ENCODE measurements at regions not wholly inside any gene's neighbourhood (a gene's known extent, or its start where the extent isn't known, plus 50 kb on each side); places are given as distances from the start of the nearest gene placed in this dataset.

GRCh38 chr12:43029971-43030370, 440.4 kb upstream of the PRICKLE1 start:
- intact Hi-C loops (cut with micrococcal nuclease) = no loop called here
- no peaks in the 10 kb centered on the region for H3K4me1 ChIP-seq (ENCODE audit: control insufficient read depth in 1 of 2, insufficient read depth in 2 of 2, low read length in 2 of 2)
- no peaks in the 10 kb centered on the region for H3K27me3 ChIP-seq (ENCODE audit: control insufficient read depth in 2 of 2, insufficient read depth in 2 of 2, low read length in 2 of 2)
- Mint-ChIP-seq H3K27ac (no peak overlapping the region), H3K9me3 (peaks cover 3 to 19% (median 10%) of the 10 kb centered on the region in 7 donors), H3K4me1 (no peaks in the 10 kb centered on the region), H3K27me3 (ENCODE audit: low read depth in 3 of 3) (peaks cover 0 to 1% (median 0%) of the 10 kb centered on the region in 3 donors), H3K36me3 (no peaks in the 10 kb centered on the region), H3K4me3 (no peak overlapping the region)
- no peaks in the 10 kb centered on the region for H3K79me2 ChIP-seq (ENCODE audit: insufficient read depth, low read length)
- H4K20me1 ChIP-seq (ENCODE audit: insufficient read depth, low read length) = no peaks in the 10 kb centered on the region
- TF ChIP-seq CTCF (IDR thresholded peaks at IDR 0.05) = no peak
- no peak overlapping the region for H3K4me2 ChIP-seq (replicated peaks; ENCODE audit: extremely low read depth, low read length, poor library complexity, severe bottlenecking)
- no peak for DNase-seq
- H3K27ac ChIP-seq (ENCODE audit: low read depth in 1 of 2, low read length in 2 of 2) = no peak overlapping the region
- H2AFZ ChIP-seq (ENCODE audit: insufficient read depth, low read depth, low read length, poor library complexity, severe bottlenecking) = no peak overlapping the region
- no CpG with 5 or more reads among the region's 2 CpGs for WGBS (ENCODE audit: insufficient coverage)
- H3K4me3 ChIP-seq (replicated peaks in 1 of 3; ENCODE audit: low read depth in 2 of 3, low read length in 3 of 3) = no peak overlapping the region
- no peaks in the 10 kb centered on the region for H3K36me3 ChIP-seq (replicated peaks in 1 of 2; ENCODE audit: control insufficient read depth in 1 of 2, insufficient read depth in 2 of 2, low read length in 2 of 2)
- peaks cover 11 to 13% of the 10 kb centered on the region in 2 donors for H3K9me3 ChIP-seq (replicated peaks in 1 of 2; ENCODE audit: control insufficient read depth in 1 of 2, insufficient read depth in 1 of 2, low read length in 2 of 2)
- no peak overlapping the region for H3K9ac ChIP-seq (ENCODE audit: insufficient read depth, low read length, poor library complexity, severe bottlenecking)

- Mint-ChIP-seq H3K27ac (no peak overlapping the region), H3K36me3 (no peaks in the 10 kb centered on the region), H3K4me1 (no peaks in the 10 kb centered on the region), H3K27me3 (ENCODE audit: low read depth in 3 of 3) (no peaks in the 10 kb centered on the region), H3K4me3 (no peak overlapping the region), H3K9me3 (peaks cover 4 to 11% (median 6%) of the 10 kb centered on the region in 7 donors)
- WGBS (ENCODE audit: insufficient coverage) = 51% methylated on average over 2 of the region's 3 CpGs
- Histone ChIP-seq H3K9ac (ENCODE audit: insufficient read depth, low read length, poor library complexity, severe bottlenecking) (no peak overlapping the region), H3K4me1 (ENCODE audit: control insufficient read depth in 1 of 2, insufficient read depth in 2 of 2, low read length in 2 of 2) (no peaks in the 10 kb centered on the region), H3K27ac (ENCODE audit: low read depth in 1 of 2, low read length in 2 of 2) (no peak overlapping the region), H3K9me3 (replicated peaks in 1 of 2; ENCODE audit: control insufficient read depth in 1 of 2, insufficient read depth in 1 of 2, low read length in 2 of 2) (peaks cover 7 to 11% of the 10 kb centered on the region in 2 donors), H3K27me3 (ENCODE audit: control insufficient read depth in 2 of 2, insufficient read depth in 2 of 2, low read length in 2 of 2) (no peaks in the 10 kb centered on the region), H4K20me1 (ENCODE audit: insufficient read depth, low read length) (no peaks in the 10 kb centered on the region), H2AFZ (ENCODE audit: insufficient read depth, low read depth, low read length, poor library complexity, severe bottlenecking) (no peak overlapping the region), H3K79me2 (ENCODE audit: insufficient read depth, low read length) (no peaks in the 10 kb centered on the region), H3K4me3 (replicated peaks in 1 of 3; ENCODE audit: low read depth in 2 of 3, low read length in 3 of 3) (no peak overlapping the region), H3K36me3 (replicated peaks in 1 of 2; ENCODE audit: control insufficient read depth in 1 of 2, insufficient read depth in 2 of 2, low read length in 2 of 2) (no peaks in the 10 kb centered on the region), H3K4me2 (replicated peaks; ENCODE audit: extremely low read depth, low read length, poor library complexity, severe bottlenecking) (no peak overlapping the region)
- no peak for TF ChIP-seq CTCF (IDR thresholded peaks at IDR 0.05)
- intact Hi-C loops (cut with micrococcal nuclease) = no loop called here
- DNase-seq = no peak
Measured at GRCh38 chr12:43028826-43029225, 439.3 kb upstream of the PRICKLE1 start.
